ENCODE measurements at regions not wholly inside any gene's neighbourhood (a gene's known extent, or its start where the extent isn't known, plus 50 kb on each side); places are given as distances from the start of the nearest gene placed in this dataset.

DNA sequence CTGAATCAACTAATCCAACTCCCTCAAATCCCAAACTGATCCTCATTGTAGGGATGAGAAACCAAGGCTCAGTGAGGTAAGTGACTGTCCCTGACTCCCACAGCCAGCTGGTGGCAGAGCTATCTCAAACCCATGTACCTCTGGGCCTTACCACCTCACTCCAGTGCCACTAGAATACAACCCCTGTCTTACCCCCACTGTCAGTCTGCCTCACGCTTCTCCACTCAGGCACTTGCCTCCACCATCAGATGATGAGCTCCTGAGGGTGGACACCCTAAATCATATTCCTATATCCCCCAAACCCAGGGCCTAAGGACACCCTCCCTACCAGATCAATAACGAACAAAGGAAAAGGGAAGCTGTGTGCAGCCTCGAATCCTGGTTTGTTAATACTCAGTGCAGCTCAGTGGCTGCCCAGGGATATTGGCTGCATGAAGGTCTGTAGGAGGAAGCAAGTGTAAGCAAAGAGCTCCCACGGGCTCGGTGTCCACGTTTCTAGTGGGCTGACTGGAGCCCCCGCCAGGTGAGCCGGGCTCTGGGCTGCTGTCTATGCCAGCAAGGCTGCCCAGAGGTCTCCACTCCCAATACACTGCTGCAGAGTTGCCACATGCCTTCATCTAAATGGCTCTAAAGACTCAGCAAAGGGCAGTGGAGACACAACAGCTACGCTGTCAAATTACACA is 533.4 kb downstream of the MATN1 start:
- no peak for ATAC-seq

DNA sequence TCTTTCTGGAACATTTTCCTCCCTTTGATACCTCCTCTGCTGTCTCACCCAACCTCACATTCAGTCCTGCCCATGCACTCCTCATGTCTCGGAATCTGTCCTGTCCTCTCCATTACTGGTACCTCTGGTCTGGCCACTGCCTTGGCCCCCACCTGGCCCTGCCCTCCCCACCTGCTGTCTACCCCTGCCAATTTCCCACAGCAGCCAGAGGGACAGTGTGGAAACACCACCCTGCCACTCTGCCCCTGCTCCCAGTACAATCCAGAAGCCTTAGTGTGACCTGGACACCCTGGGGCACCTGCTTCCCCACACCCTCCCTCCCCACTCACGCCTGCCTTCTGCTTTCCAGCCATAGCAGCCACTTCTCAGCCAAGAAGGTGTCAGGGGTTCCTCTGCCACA is 534.4 kb downstream of the MATN1 start:
- Histone ChIP-seq H3K36me3 (no peaks in the 10 kb centered on the region), H3K9me3 (no peaks in the 10 kb centered on the region), H3K27me3 (peaks cover 0 to 3% (median 0%) of the 10 kb centered on the region in 3 donors), H3K4me3 (no peak overlapping the region), H3K4me1 (no peaks in the 10 kb centered on the region), H3K27ac (no peak overlapping the region)
- in situ Hi-C loops (cut with MboI; ENCODE audit: low sequenced_read_pairs in 4 of 4) (no loop called here), intact Hi-C loops (cut with DNase I; ENCODE audit: low total_unique reads) (no loop called here)
- TF ChIP-seq, protein P1, sequence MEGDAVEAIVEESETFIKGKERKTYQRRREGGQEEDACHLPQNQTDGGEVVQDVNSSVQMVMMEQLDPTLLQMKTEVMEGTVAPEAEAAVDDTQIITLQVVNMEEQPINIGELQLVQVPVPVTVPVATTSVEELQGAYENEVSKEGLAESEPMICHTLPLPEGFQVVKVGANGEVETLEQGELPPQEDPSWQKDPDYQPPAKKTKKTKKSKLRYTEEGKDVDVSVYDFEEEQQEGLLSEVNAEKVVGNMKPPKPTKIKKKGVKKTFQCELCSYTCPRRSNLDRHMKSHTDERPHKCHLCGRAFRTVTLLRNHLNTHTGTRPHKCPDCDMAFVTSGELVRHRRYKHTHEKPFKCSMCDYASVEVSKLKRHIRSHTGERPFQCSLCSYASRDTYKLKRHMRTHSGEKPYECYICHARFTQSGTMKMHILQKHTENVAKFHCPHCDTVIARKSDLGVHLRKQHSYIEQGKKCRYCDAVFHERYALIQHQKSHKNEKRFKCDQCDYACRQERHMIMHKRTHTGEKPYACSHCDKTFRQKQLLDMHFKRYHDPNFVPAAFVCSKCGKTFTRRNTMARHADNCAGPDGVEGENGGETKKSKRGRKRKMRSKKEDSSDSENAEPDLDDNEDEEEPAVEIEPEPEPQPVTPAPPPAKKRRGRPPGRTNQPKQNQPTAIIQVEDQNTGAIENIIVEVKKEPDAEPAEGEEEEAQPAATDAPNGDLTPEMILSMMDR (IDR thresholded peaks at IDR 0.05 in 4 of 5, conservative IDR thresholded peaks at IDR 0.05 in 1 of 5), result no peak
- no peak for TF ChIP-seq POLR2A (IDR thresholded peaks at IDR 0.05)
- ATAC-seq (no peak), DNase-seq (no peak)

More for the DNA sequence above, 533.4 kb downstream of the MATN1 start:
- Histone ChIP-seq H3K27ac (no peak overlapping the region), H3K27me3 (peaks cover 0 to 3% (median 0%) of the 10 kb centered on the region in 3 donors), H3K4me3 (no peak overlapping the region), H3K4me1 (no peaks in the 10 kb centered on the region), H3K9me3 (no peaks in the 10 kb centered on the region), H3K36me3 (no peaks in the 10 kb centered on the region)
- TF ChIP-seq POLR2A (IDR thresholded peaks at IDR 0.05), result no peak
- TF ChIP-seq, protein P1 (IDR thresholded peaks at IDR 0.05 in 4 of 5, conservative IDR thresholded peaks at IDR 0.05 in 1 of 5), result no peak
- intact Hi-C loops (cut with DNase I; ENCODE audit: low total_unique reads), result no loop called here
- DNase-seq, result no peak
- in situ Hi-C loops (cut with MboI; ENCODE audit: low sequenced_read_pairs in 4 of 4), result no loop called here

- no peaks in the 10 kb centered on the region for H3K9me3 ChIP-seq
- peaks cover 0 to 3% (median 0%) of the 10 kb centered on the region in 3 donors for H3K27me3 ChIP-seq
- H3K27ac ChIP-seq, result no peak overlapping the region
- intact Hi-C loops (cut with DNase I; ENCODE audit: low total_unique reads), result no loop called here
- in situ Hi-C loops (cut with MboI; ENCODE audit: low sequenced_read_pairs in 4 of 4), result no loop called here
- no peaks in the 10 kb centered on the region for H3K4me1 ChIP-seq
- H3K4me3 ChIP-seq, result no peak overlapping the region
- H3K36me3 ChIP-seq, result no peaks in the 10 kb centered on the region
- DNase-seq (no peak), ATAC-seq (no peak)
- TF ChIP-seq, protein P1 (IDR thresholded peaks at IDR 0.05 in 4 of 5, conservative IDR thresholded peaks at IDR 0.05 in 1 of 5), result no peak
- TF ChIP-seq POLR2A (IDR thresholded peaks at IDR 0.05), result no peak
These were observed 535.1 kb downstream of the MATN1 start for GRCh38 chr1:30188329-30188728.

- Histone ChIP-seq H3K4me3 (no peak overlapping the region), H3K9me3 (no peaks in the 10 kb centered on the region), H3K4me1 (no peaks in the 10 kb centered on the region), H3K27me3 (peaks cover 0 to 3% (median 0%) of the 10 kb centered on the region in 3 donors), H3K36me3 (no peaks in the 10 kb centered on the region), H3K27ac (no peak overlapping the region)
- no peak for ATAC-seq
- no peak for TF ChIP-seq POLR2A (IDR thresholded peaks at IDR 0.05)
- TF ChIP-seq, protein P1 (IDR thresholded peaks at IDR 0.05 in 4 of 5, conservative IDR thresholded peaks at IDR 0.05 in 1 of 5), result no peak
- in situ Hi-C loops (cut with MboI; ENCODE audit: low sequenced_read_pairs in 4 of 4), result no loop called here
- intact Hi-C loops (cut with DNase I; ENCODE audit: low total_unique reads), result no loop called here
- DNase-seq, result no peak
These were observed 535.9 kb downstream of the MATN1 start for GRCh38 chr1:30187413-30188023.

Measured in gastrocnemius medialis (tissue), 4 donors.